ENCODE measurements at regions not wholly inside any gene's neighbourhood (a gene's known extent, or its start where the extent isn't known, plus 50 kb on each side); places are given as distances from the start of the nearest gene placed in this dataset.

DNA sequence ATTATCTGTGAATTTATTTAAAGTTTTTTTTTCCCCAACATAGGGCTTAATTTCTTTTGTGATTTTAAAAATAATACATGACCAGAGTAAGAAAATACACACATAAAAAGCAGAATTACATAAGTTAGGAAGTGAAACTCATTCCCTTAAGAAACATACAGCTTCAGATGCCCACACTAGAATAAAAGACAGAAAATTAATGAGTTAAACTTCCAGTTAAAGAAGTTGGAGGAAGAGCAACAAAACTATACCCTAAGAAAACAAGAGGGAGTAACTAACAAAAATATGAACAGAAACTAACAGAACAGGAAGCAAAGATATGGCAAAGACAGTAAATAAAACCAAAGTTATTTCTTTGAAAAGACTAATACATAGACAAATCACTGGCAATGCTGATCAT is 107.6 kb upstream of the CEP85L start:
- Histone ChIP-seq H2AFZ (ENCODE audit: low read depth) (no peak overlapping the region), H3K4me2 (no peak overlapping the region), H3K27me3 (ENCODE audit: insufficient read depth) (no peaks in the 10 kb centered on the region; the same call in 1 of the 2 replicates), H3K4me3 (ENCODE audit: low read depth in 2 of 2, low read length in 1 of 2) (no peak overlapping the region), H4K20me1 (ENCODE audit: insufficient read depth) (no peaks in the 10 kb centered on the region), H3K36me3 (replicated peaks in 1 of 2; ENCODE audit: control insufficient read depth in 1 of 2, insufficient read depth in 2 of 2, low read length in 1 of 2) (no peaks in the 10 kb centered on the region), H3F3A (replicated peaks; ENCODE audit: insufficient read depth) (no peaks in the 10 kb centered on the region), H3K9me3 (no peaks in the 10 kb centered on the region), H3K9me2 (no peaks in the 10 kb centered on the region), H3K9ac (no peak overlapping the region), H3K79me2 (ENCODE audit: insufficient read depth) (no peaks in the 10 kb centered on the region), H3K27ac (ENCODE audit: low read depth in 2 of 2, low read length in 1 of 2) (no peak overlapping the region), H3K4me1 (ENCODE audit: control insufficient read depth in 1 of 2, insufficient read depth in 2 of 2, low read depth in 1 of 2, low read length in 1 of 2) (no peaks in the 10 kb centered on the region)
- no peak for DNase-seq
- POLR2A ChIA-PET: no interaction called here
- CTCF ChIA-PET: no interaction called here
- TF ChIP-seq NFIC (IDR thresholded peaks at IDR 0.05; ENCODE audit: borderline replicate concordance) (no peak), EZH2phosphoT487 (IDR thresholded peaks at IDR 0.05; ENCODE audit: borderline replicate concordance, low read depth) (no peak), RCOR1 (IDR thresholded peaks at IDR 0.05; ENCODE audit: low read length) (no peak)

DNA sequence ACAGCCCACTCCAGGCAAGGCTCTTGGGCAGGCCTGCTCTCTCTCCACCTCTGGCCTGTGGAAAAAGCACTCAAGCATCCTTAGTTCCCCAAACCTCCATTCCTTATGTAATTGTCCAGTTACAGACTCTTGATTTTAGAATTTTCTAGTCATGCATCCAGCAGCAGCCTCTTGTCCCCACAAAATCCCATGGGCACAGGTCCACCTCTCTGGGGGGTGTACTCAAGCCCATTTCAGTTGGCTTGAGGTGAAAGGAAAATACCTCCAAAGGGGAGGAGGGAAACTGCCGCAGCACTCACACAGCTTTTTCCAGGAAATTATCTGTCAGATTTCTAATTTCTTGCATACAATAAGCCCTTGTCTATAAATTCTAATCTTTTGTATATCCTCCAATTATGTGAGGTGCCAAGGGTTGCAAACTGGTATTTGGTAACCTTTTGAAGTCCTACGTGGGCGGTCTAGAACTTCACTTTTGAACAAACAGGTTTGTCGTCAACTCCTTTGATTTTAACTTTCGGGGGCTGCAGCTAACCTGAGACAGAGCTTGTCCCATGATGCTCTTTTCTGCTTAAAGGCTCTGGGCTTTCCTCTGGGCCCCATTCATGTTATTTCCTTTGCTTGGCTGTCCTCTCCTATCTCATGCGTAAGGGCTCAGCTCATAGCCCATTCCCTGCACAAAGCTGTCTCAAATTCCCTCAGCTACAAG is 104.7 kb upstream of the CEP85L start:
- H2AFZ ChIP-seq (ENCODE audit: low read depth): no peak overlapping the region
- CTCF ChIA-PET: interaction anchor here (0.8 to 1.4 kb wide), 2 partner anchors 11 to 21 kb away, joined by 3 read pairs; no protein-coding TSS in a partner anchor
- WGBS (ENCODE audit: low lambda C conversion rate): 77% methylated on average over 6 of the region's 6 CpGs

More for the DNA sequence above, 104.7 kb upstream of the CEP85L start:
- Histone ChIP-seq H3K27me3 (ENCODE audit: insufficient read depth) (no peaks in the 10 kb centered on the region; the same call in 1 of the 2 replicates), H3K4me1 (ENCODE audit: control insufficient read depth in 1 of 2, insufficient read depth in 2 of 2, low read depth in 1 of 2, low read length in 1 of 2) (no peaks in the 10 kb centered on the region), H3K27ac (ENCODE audit: low read depth in 2 of 2, low read length in 1 of 2) (no peak overlapping the region), H3K9me3 (no peaks in the 10 kb centered on the region), H3F3A (replicated peaks; ENCODE audit: insufficient read depth) (no peaks in the 10 kb centered on the region), H4K20me1 (ENCODE audit: insufficient read depth) (no peaks in the 10 kb centered on the region), H3K4me3 (ENCODE audit: low read depth in 2 of 2, low read length in 1 of 2) (no peak overlapping the region), H3K9ac (no peak overlapping the region), H3K4me2 (no peak overlapping the region), H3K36me3 (replicated peaks in 1 of 2; ENCODE audit: control insufficient read depth in 1 of 2, insufficient read depth in 2 of 2, low read length in 1 of 2) (no peaks in the 10 kb centered on the region), H3K79me2 (ENCODE audit: insufficient read depth) (no peaks in the 10 kb centered on the region), H3K9me2 (no peaks in the 10 kb centered on the region)
- POLR2A ChIA-PET: no interaction called here
- no peak for DNase-seq
- TF ChIP-seq FOXJ3 (CRISPR knock-in tag; IDR thresholded peaks at IDR 0.05) (no peak), EZH2phosphoT487 (IDR thresholded peaks at IDR 0.05; ENCODE audit: borderline replicate concordance, low read depth) (no peak), SMC3 (IDR thresholded peaks at IDR 0.05; ENCODE audit: low read depth, low read length) (no peak), TCF12 (IDR thresholded peaks at IDR 0.05) (no peak), GATA2 (CRISPR knock-in tag; IDR thresholded peaks at IDR 0.05) (no peak), PBX3 (IDR thresholded peaks at IDR 0.05) (no peak), EP300 (IDR thresholded peaks at IDR 0.05; ENCODE audit: borderline replicate concordance in 1 of 2, low read depth in 1 of 2, low read length in 1 of 2) (no peak), FOXM1 (IDR thresholded peaks at IDR 0.05; ENCODE audit: low read depth) (no peak), GABPA (IDR thresholded peaks at IDR 0.05; ENCODE audit: low read depth) (no peak), SIN3A (IDR thresholded peaks at IDR 0.05; ENCODE audit: borderline replicate concordance, low read depth, low read length) (no peak), YY1 (IDR thresholded peaks at IDR 0.05; ENCODE audit: low read depth) (no peak), CHD2 (IDR thresholded peaks at IDR 0.05; ENCODE audit: low read length, partially characterized antibody) (no peak), USF2 (IDR thresholded peaks at IDR 0.05; ENCODE audit: borderline replicate concordance, low read depth, low read length) (no peak)
- TF ChIP-seq, protein P1, sequence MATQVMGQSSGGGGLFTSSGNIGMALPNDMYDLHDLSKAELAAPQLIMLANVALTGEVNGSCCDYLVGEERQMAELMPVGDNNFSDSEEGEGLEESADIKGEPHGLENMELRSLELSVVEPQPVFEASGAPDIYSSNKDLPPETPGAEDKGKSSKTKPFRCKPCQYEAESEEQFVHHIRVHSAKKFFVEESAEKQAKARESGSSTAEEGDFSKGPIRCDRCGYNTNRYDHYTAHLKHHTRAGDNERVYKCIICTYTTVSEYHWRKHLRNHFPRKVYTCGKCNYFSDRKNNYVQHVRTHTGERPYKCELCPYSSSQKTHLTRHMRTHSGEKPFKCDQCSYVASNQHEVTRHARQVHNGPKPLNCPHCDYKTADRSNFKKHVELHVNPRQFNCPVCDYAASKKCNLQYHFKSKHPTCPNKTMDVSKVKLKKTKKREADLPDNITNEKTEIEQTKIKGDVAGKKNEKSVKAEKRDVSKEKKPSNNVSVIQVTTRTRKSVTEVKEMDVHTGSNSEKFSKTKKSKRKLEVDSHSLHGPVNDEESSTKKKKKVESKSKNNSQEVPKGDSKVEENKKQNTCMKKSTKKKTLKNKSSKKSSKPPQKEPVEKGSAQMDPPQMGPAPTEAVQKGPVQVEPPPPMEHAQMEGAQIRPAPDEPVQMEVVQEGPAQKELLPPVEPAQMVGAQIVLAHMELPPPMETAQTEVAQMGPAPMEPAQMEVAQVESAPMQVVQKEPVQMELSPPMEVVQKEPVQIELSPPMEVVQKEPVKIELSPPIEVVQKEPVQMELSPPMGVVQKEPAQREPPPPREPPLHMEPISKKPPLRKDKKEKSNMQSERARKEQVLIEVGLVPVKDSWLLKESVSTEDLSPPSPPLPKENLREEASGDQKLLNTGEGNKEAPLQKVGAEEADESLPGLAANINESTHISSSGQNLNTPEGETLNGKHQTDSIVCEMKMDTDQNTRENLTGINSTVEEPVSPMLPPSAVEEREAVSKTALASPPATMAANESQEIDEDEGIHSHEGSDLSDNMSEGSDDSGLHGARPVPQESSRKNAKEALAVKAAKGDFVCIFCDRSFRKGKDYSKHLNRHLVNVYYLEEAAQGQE (IDR thresholded peaks at IDR 0.05; ENCODE audit: low read depth, low read length): no peak
- TF ChIP-seq, protein P2, sequence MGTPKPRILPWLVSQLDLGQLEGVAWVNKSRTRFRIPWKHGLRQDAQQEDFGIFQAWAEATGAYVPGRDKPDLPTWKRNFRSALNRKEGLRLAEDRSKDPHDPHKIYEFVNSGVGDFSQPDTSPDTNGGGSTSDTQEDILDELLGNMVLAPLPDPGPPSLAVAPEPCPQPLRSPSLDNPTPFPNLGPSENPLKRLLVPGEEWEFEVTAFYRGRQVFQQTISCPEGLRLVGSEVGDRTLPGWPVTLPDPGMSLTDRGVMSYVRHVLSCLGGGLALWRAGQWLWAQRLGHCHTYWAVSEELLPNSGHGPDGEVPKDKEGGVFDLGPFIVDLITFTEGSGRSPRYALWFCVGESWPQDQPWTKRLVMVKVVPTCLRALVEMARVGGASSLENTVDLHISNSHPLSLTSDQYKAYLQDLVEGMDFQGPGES (IDR thresholded peaks at IDR 0.05; ENCODE audit: low read depth, low read length): no peak
